HL-60 (cell line): ENCODE measurements at regions not wholly inside any gene's neighbourhood (a gene's known extent, or its start where the extent isn't known, plus 50 kb on each side); places are given as distances from the start of the nearest gene placed in this dataset.
"Not testable (repeated sequence)": the region's sequence is repeated elsewhere in the genome, so short reads cannot be mapped to it uniquely, and the experiment has no call there.

Experiments used
- DNase-seq, 2 experiments: peaks; one replicate each; pipeline ENCODE4 v3.0.0-alpha.2; 2010 to 2020; ENCODE audit warnings: low read depth in 1 of 2, low spot score in 1 of 2
- H3K27ac ChIP-seq: fragments of 250-450 bp; sonication (Bioruptor Pico); replicated peaks from 2 replicates; pipeline ENCODE4 v1.5.1; 2020; ENCODE audit warnings: mild to moderate bottlenecking, moderate library complexity
- H3K27me3 ChIP-seq: fragments of 250-450 bp; sonication (Bioruptor Pico); 2 replicates; pipeline ENCODE4 v1.5.1; 2021; ENCODE audit warnings: mild to moderate bottlenecking, moderate library complexity; ENCODE audit not compliant: insufficient read depth, poor library complexity, severe bottlenecking
- H3K4me3 ChIP-seq: replicated peaks from 2 replicates; pipeline ENCODE4 v1.5.1; 2011; ENCODE audit warnings: mild to moderate bottlenecking, control low read depth, low read length; ENCODE audit not compliant: insufficient read depth
- POLR2AphosphoS5 ChIP-seq: IDR thresholded peaks from 2 replicates; pipeline ENCODE4 v1.6.1; 2012; ENCODE audit warnings: low read depth

DNA sequence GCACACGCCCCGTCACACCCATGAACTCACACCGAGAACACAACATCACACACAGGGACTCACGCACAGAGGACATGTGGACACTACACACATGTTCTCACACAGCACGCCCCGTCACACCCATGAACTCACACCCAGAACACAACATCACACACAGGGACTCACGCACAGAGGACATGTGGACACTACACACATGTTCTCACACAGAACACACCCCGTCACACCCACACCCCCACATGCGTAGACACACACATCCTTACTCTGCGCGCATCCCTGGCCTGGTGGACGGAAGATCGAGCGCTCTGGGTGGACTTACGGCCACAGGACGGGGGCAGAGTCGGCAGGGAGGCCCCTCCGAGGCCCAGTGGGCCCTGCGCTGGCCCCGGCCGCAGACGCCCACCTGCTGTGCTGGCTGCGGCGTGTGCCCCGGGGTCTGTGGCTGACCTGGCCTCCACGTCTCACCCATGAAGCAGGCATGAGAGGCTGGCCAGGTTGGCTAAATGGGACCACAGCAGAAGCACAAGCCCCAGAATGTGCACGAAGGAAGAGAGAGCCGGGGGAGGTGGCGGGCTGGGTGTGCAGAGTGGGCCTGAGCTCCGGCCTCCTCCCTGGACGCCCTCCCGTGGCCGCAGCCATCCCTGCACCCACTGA lies 125.5 kb downstream of the METRNL start:
- not testable (repeated sequence) for H3K4me3 ChIP-seq, DNase-seq, H3K27me3 ChIP-seq
- 0 out of 2 replicates have a peak overlapping the region, but pooled peaks have one; percentile 26 for H3K27ac ChIP-seq

DNA sequence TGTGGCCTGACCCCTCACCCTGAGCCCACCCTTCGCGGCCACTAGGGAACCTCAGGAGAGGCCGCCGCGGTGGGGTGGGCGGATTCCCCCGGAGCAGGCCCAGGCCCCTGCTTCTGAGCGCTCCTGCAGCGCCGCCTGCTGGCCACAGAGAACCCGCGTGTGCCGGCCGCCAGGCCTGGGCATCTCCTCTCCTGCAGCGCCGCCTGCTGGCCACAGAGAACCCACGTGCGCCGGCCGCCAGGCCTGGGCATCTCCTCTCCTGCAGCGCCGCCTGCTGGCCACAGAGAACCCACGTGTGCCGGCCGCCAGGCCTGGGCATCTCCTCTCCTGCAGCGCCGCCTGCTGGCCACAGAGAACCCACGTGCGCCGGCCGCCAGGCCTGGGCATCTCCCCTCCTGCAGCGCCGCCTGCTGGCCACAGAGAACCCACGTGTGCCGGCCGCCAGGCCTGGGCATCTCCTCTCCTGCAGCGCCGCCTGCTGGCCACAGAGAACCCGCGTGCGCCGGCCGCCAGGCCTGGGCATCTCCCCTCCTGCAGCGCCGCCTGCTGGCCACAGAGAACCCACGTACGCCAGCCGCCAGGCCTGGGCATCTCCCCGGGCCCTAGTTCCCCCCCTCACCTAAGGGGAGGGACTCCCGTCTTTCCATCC lies 126.1 kb downstream of the METRNL start:
- 0 out of 2 replicates have a peak overlapping the region, but pooled peaks have one; percentile 26 for H3K27ac ChIP-seq
- TF ChIP-seq POLR2AphosphoS5, result peak; percentile 69
- peak in 1 of 2 experiments; percentile 71 for DNase-seq
- not testable (repeated sequence) for H3K27me3 ChIP-seq, H3K4me3 ChIP-seq

DNA sequence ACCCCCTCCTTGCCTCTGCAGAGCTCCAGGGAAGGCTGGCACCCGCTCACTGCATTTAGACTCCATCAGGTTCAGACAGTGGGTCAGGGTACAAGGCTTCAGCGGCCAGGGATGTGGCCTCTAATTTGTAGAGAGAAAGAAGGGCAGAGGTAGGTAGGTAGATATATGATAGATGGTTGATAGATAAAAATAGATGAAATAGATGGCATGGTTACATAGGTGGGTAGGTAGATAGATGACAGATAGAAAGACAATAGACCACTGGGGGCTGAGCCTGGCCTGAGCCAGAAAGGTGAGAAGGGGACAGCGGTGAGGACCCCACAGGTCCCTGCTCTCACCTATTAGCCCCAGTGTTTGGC lies 126.6 kb downstream of the METRNL start:
- not testable (repeated sequence) for H3K27ac ChIP-seq

DNA sequence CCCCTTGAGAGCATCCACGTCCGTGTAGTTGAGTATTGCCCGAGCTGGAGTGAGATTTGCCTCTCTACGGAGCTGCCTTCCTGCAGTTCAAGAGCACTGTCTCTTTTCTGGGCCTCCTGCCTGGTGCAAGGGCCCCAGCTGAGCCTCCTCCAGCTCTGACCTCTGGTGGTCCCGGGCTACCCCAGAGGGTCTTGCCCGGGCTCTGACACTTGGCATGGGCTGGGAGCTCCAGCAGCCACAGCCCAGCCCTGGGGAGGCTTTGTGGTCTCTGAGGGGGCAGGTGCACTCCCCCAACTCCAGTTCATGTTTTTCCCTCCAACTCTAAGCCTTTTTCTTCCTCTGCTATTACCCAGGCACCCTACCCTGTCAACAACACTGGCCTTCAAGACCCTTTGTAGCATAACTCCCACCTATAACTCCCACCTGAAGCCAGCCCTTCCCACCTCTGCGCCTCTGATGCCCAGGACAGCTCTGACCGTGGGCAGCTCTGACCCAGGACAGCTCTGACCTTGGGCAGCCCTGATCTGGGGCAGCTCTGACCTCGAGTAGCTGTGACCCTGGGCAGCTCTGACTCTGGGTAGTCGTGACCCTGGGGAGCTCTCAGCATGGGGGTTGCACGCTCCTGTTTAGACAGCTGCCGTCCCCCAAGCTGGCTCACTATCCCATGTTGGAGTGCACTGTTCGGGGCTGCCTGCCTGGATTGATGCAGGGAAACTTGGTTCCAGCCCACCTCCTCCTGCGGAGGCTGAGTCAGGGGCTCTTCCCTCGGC lies 127.6 kb downstream of the METRNL start:
- H3K4me3 ChIP-seq, H3K27me3 ChIP-seq, H3K27ac ChIP-seq, DNase-seq: not testable (repeated sequence)

More for the DNA sequence above, 126.6 kb downstream of the METRNL start:
- H3K4me3 ChIP-seq, DNase-seq, H3K27me3 ChIP-seq: not testable (repeated sequence)

DNA sequence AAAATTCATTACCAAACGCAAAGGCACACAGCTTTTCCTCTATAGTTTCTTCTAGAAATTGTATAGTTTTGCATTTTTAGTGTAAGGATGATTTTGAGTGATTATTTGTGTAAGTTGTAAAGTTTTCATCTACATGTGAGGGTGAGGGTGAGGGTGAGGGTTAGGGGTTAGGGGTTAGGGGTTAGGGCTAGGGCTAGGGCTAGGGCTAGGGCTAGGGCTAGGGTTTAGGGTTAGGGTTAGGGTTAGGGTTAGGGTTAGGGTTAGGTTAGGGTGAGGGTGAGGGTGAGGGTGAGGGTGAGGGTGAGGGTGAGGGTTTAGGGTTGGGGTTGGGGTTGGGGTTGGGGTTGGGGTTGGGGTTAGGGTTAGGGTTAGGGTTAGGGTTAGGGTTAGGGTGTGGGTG lies 167.6 kb downstream of the METRNL start:
- not testable (repeated sequence) for H3K27ac ChIP-seq, H3K4me3 ChIP-seq, H3K27me3 ChIP-seq
- DNase-seq, result peak in 1 of 2 experiments; percentile 21
